Colonic mucosa (tissue), 4 donors: ENCODE measurements at regions not wholly inside any gene's neighbourhood (a gene's known extent, or its start where the extent isn't known, plus 50 kb on each side); places are given as distances from the start of the nearest gene placed in this dataset.

Source experiments
- DNase-seq: peaks from one replicate; pipeline ENCODE4 v3.0.0-alpha.2; 2020
- H3K27ac ChIP-seq: fragments of 200-600 bp; one replicate; pipeline ENCODE4 v1.8.0; 2021
- H3K27me3 ChIP-seq: fragments of 200-600 bp; one replicate; pipeline ENCODE4 v1.8.0; 2021
- H3K36me3 ChIP-seq: fragments of 200-600 bp; one replicate; pipeline ENCODE4 v1.8.0; 2021
- H3K4me1 ChIP-seq: fragments of 200-600 bp; one replicate; pipeline ENCODE4 v1.8.0; 2021; ENCODE audit warnings: mild to moderate bottlenecking
- H3K4me3 ChIP-seq: fragments of 200-600 bp; one replicate; pipeline ENCODE4 v1.8.0; 2021
- H3K9ac ChIP-seq, 2 donors: one replicate each; pipeline ENCODE4 v1.7.0; 2013; ENCODE audit warnings: control low read depth in 2 of 2, low read depth in 2 of 2, low read length in 2 of 2
- H3K9me3 ChIP-seq: fragments of 200-600 bp; one replicate; pipeline ENCODE4 v1.8.0; 2021
- CTCF ChIP-seq: fragments of 200-600 bp; IDR thresholded peaks from one replicate; pipeline ENCODE4 v1.8.0; 2022; ENCODE audit warnings: antibody characterized with exemption, mild to moderate bottlenecking
- intact Hi-C: fragments of 100-400 bp; cut with DNase I; formaldehyde crosslinking; loops from one replicate; pipeline ENCODE4 v1.14.1; 2022
- donor health status: healthy.
- donor health status: DM: no; HTN: no; CAD: no.
- donor health status: DM: no; HTN: no; CAD: no.

- H3K36me3 ChIP-seq, result no peaks in the 10 kb centered on the region
- intact Hi-C loops, result no loop called here
- TF ChIP-seq CTCF, result no peak
- no peaks in the 10 kb centered on the region for H3K4me1 ChIP-seq
- no peak for DNase-seq
- H3K9me3 ChIP-seq, result no peaks in the 10 kb centered on the region
- H3K4me3 ChIP-seq, result no peak overlapping the region
- no peaks in the 10 kb centered on the region for H3K27me3 ChIP-seq
- no peak overlapping the region for H3K9ac ChIP-seq
- no peak overlapping the region for H3K27ac ChIP-seq
Observed at GRCh38 chr13:97057176-97057575, 62.9 kb upstream of the OXGR1 start.

- Histone ChIP-seq H3K27me3 (no peaks in the 10 kb centered on the region), H3K27ac (no peak overlapping the region)
- intact Hi-C loops, result no loop called here
Observed at GRCh38 chr13:97058391-97058790, 64.1 kb upstream of the OXGR1 start.

GRCh38 chr13:97058926-97059325, 64.7 kb upstream of the OXGR1 start:
- no peak overlapping the region for H3K9ac ChIP-seq
- TF ChIP-seq CTCF, result no peak
- no peak for DNase-seq
- no peaks in the 10 kb centered on the region for H3K36me3 ChIP-seq
- no peaks in the 10 kb centered on the region for H3K9me3 ChIP-seq
- no peak overlapping the region for H3K27ac ChIP-seq
- intact Hi-C loops, result no loop called here
- H3K4me1 ChIP-seq, result no peaks in the 10 kb centered on the region
- no peaks in the 10 kb centered on the region for H3K27me3 ChIP-seq
- no peak overlapping the region for H3K4me3 ChIP-seq

More at GRCh38 chr13:97058391-97058790, 64.1 kb upstream of the OXGR1 start:
- TF ChIP-seq CTCF, result no peak
- no peak overlapping the region for H3K9ac ChIP-seq
- H3K4me3 ChIP-seq, result no peak overlapping the region
- no peaks in the 10 kb centered on the region for H3K9me3 ChIP-seq
- DNase-seq, result no peak
- H3K4me1 ChIP-seq, result no peaks in the 10 kb centered on the region
- H3K36me3 ChIP-seq, result no peaks in the 10 kb centered on the region

- Histone ChIP-seq H3K4me3 (no peak overlapping the region), H3K9ac (no peak overlapping the region), H3K4me1 (no peaks in the 10 kb centered on the region), H3K9me3 (no peaks in the 10 kb centered on the region), H3K36me3 (no peaks in the 10 kb centered on the region), H3K27me3 (no peaks in the 10 kb centered on the region), H3K27ac (no peak overlapping the region)
- intact Hi-C loops, result no loop called here
- no peak for DNase-seq
- TF ChIP-seq CTCF, result no peak
Observed at GRCh38 chr13:97067017-97067895, 73.0 kb upstream of the OXGR1 start.

- Histone ChIP-seq H3K9me3 (no peaks in the 10 kb centered on the region), H3K4me1 (no peaks in the 10 kb centered on the region), H3K9ac (no peak overlapping the region), H3K4me3 (no peak overlapping the region), H3K27me3 (no peaks in the 10 kb centered on the region), H3K36me3 (no peaks in the 10 kb centered on the region), H3K27ac (no peak overlapping the region)
- no peak for DNase-seq
- intact Hi-C loops, result no loop called here
- TF ChIP-seq CTCF, result no peak
Observed at GRCh38 chr13:97068151-97068550, 73.9 kb upstream of the OXGR1 start.
